COLO829 (cell line): ENCODE measurements at regions not wholly inside any gene's neighbourhood (a gene's known extent, or its start where the extent isn't known, plus 50 kb on each side); places are given as distances from the start of the nearest gene placed in this dataset.
"Not testable (repeated sequence)": the region's sequence is repeated elsewhere in the genome, so short reads cannot be mapped to it uniquely, and the experiment has no call there.

Experiments used
- DNase-seq: peaks from one replicate; pipeline ENCODE4 v3.0.0; 2012; ENCODE audit warnings: low spot score

DNA sequence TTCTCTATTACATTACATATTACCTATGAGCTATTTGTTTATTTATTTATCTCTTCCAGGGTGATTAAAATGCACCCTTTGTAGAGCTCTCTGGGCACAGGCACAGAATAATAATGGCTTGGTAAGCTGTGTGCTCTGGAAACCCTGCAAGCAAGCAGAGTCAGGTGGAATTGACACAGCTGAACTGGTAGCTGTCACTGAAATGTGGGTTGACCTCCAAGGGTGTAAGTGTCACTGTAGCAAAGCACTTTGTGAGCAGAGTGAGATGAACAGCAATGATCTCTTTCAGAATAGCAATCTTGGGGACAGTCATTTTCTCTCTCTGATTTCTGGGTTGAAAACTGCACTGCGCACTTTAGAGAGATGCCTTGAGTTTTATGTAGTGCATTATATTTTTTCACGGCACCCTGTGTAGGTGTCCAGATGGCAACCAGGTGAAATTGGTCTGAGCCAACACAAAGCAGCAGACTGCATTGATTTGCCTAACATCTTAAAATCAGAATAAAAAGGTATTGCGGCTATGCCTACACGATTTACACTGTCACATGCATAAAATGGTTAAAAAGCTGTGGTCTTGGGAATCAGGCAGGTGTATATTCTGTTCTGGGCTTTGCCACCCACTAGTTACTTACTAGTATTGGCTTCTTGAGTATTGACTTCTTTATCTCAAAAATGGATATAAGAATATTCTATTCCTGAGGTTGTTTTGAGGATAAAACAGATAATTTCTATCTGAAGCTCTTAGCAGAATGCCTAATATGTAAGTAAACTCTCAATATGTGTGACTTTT lies 450.3 kb downstream of the RAPGEF2 start:
- DNase-seq: no peak

DNA sequence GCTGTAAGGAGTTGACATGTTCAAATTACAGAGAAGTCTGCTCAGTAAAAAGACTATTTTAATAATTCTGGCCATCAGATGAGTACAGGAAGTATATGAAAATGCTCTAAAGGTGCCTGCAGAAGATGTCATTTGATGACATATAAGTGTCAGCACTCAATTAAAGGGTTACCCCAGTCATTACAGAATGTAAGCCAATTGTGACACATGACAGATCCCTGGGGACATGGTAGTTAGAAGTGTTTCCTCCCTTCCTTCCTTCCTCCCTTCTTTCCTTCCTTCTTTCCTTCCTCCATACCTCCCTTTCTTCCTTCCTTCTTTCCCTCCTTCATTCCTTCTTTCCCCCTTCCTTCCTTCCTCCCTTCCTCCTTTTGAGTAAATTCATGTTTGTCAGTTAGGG lies 453.0 kb downstream of the RAPGEF2 start:
- DNase-seq: no peak

DNA sequence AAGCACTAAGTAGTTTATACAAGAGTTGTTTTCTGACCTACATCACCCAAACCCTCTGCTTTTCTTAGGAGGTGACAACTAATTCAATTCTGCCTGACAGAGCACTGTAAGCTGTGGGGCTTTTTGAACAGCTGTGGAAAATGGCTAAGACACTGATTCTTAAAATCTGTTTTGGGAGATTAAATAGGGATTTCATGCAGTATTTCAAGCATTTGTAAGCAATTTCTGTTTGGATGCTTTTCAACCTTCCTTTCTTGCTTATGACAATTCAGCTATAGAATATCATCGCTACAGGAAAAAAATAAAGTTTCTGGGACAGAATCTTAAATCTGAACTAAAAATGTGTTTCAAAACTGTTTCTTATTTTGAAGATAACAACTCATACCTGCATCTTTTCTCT lies 459.5 kb downstream of the RAPGEF2 start:
- no peak for DNase-seq

GRCh38 chr4:159563257-159563656 lies 460.4 kb downstream of the RAPGEF2 start:
- no peak for DNase-seq

DNA sequence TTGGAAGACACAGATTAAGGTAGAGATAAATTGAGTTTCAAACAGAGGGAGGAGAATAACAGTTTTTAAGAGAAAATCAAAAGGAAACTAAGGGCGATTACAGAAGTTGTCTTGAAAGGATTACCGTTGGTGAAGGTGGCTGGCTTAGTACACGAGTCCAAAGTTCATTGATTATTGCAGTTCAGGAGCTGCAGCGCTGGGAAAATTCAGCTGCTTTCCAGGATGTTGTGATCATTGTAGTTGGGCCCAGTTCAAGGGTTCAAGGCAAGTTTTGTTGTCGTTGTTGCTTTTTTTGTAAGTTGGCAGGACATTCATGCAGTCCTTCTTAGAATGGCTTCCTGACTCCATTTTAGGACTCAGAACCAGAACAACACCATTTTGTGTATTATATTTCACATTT lies 461.7 kb downstream of the RAPGEF2 start:
- no peak for DNase-seq

- no peak for DNase-seq
These were observed 463.9 kb downstream of the RAPGEF2 start for GRCh38 chr4:159566786-159567185.

GRCh38 chr4:159577241-159577640 lies 474.4 kb downstream of the RAPGEF2 start:
- DNase-seq: no peak

GRCh38 chr4:159582685-159583084 lies 479.8 kb downstream of the RAPGEF2 start:
- no peak for DNase-seq

DNA sequence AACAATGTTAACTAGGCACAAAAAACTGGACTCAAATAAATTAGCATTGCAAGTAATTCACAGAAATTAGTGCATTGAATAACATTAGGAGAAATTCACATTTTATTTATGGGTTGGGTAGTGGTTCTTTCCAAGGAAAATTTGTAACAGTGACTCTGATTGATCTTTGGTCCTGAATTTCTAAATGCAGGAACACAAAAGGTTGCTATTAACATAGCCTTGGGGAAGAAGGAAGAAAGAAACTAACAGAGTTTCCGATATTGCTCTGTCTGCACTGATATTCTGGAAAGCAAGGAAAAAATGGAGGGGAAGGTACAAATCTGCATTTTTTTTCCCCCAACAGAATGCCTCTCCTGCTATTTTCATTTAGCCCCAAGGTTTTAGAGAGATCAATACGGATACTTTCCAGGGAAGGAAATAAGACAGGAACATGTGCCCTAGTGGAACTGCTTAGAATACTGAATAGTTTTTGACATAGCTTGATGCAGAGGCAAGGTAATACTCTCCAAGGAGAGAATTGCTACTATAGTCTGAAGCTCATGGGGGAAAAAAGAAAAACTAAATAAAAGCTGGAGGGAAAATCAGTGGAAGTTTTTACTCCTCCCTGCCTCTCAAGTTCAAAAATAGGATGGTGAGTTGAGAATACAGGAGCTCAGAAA lies 490.1 kb downstream of the RAPGEF2 start:
- DNase-seq: no peak

DNA sequence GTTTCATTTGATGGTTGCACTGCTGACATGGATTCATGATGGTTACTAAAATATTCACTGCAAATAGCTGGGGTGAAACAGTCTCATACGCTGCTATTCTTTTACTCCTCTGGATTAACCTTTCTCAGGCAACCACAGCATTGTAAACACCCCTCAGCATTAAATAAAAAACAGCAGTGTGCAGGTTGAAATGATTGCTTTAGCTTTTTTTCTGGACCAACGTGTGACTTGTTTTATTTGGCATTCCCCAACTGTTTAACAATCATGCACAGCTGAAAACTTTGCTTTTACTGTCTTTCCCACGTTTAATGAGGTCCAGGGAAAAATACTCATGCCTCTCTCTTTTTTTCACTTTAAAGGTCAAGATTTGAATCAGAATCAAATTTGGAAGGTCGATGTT lies 490.8 kb downstream of the RAPGEF2 start:
- no peak for DNase-seq

DNA sequence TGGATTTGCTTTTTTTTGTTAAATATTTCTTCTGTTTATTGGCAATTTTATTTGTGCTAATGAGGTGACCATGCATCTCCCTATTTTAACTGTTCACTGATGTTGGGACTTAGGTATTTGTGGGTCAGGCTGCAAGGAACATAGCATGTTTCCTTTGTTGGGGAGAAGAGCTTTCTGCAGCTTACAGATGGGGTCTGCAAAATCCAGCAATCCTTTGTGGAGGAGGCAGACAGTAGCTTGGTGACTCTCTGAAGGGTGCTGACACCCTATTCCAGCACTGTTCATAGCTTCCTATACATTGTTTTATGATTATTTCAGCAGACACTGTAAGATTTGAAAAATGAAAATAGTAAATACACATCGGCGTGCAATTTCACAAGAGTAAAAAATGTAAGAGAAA lies 491.7 kb downstream of the RAPGEF2 start:
- no peak for DNase-seq

- DNase-seq: not testable (repeated sequence)
These were observed 492.2 kb downstream of the RAPGEF2 start for GRCh38 chr4:159595101-159595500.

DNA sequence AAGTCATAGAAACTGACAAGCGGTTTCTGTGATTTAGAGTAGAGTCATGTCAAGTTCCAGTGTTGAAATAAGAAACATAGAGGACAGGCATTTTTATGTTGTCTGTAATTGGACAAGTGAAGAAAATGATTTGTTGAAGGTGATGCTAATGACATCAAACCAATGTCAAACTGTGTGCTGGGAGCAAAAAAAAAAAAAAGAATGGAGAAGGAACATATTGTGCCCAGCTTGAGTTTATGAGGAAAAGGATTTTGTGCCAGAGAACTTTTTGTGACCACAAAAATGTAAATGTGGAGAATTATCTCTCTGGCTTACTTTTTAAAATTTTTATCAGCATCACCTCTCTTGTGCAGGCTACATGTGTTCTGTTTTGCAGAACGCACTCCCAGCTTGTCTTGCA lies 495.7 kb downstream of the RAPGEF2 start:
- no peak for DNase-seq

- DNase-seq: no peak
These were observed 497.2 kb downstream of the RAPGEF2 start for GRCh38 chr4:159600061-159600460.

DNA sequence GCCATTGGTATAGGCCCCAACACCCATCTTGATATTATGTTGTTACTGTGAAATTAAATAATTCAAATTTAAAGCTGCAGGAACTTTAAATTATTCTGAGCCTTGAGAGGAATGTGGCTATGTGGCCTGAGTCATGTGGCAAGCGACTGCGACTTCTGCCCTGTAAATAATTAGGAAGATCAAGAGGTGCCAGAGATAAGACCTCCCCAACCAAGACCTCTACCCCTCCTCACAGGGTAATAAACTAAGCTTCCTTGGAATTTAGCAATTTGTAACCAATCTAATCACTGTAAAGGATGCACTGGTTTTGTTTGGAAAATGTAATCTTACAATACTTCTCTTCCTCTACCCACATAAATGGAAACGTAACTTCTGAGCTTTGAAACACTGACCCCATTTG lies 501.9 kb downstream of the RAPGEF2 start:
- no peak for DNase-seq

DNA sequence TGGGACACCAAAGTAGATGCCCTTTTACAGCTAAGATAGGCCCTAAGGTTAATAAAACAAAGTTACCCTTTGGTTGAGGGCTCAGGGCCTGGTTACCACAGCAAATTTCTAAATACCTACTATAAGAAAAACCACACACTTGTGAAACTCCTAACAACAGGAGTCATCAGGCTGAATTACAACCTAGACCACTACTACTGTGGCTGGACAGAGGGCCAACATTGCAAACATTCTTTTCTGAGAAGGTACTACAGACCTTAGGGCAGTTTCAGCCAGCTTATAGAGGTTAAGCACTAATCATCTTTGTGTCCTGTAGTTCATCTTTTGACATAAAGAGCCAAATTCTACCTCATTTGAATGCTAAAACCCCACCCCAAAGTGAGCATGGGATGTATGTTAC lies 504.0 kb downstream of the RAPGEF2 start:
- DNase-seq: no peak

DNA sequence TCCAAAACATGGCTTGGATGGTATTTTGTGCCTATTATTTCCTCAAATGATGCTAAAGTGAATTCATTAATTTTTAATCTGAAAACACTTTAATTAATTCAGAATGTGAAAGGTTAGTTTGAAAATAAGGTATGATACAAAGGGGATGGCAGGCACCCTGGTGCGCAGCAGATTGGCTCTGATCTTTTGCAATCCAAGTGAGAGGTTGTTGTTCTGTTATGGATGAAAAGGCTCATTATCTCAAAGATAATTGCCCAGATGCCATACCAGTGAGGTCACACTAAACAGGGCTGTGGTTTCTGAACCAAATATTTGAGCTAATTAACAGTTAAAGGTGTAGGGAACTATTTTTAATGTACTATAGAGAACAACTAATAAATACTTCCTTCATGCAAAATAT lies 504.9 kb downstream of the RAPGEF2 start:
- DNase-seq: peak; percentile 53

DNA sequence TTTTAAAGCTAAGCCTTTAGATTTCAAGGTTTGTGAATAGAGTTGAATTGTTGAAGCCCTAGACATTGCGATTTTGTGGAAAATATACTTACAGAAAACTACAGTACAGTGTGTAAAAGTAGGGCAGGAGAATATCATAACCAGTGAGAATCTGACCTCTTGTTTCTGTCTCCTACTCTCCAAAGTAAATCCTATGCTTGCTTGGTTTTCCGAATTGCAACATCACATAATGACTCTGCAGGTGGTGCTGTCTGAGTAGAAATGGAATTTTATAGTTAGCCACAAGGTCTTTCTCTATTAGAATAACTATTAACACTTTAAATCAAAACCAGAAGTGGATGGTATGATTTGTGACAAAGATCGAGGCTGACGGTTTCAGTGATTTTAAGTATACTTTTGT lies 505.6 kb downstream of the RAPGEF2 start:
- DNase-seq: no peak

GRCh38 chr4:159632031-159632430 lies 529.2 kb downstream of the RAPGEF2 start:
- no peak for DNase-seq

DNA sequence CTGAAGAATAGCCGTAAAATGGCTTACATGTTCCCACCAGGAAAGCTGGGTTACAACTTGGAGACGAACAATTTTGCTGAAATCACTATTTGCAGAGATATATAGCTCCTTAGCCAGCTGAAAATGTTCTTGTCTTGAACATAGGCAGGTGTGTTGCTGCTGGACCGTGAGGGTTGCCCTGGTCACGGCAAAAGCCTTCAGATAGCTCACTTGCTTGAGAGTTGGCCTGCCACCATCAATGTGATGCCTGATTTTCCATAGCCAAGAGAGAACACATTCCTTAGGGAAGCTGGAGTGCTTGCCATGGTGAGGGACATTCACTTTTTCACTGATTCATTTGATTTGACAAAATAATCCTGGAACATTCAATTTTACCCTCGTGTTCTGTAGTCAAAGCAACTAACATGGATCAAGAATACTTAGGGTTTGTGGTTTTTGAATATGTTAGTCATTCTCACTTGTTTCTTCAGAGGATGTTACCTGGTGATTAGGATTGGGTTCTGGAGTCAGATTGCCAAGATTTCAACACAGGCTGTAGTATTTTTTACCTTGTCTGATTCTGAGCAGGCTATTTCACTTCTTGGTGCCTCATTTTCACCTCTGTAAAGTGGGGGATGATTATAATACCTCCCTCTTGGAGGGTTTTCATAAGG lies 536.9 kb downstream of the RAPGEF2 start:
- DNase-seq: no peak

DNA sequence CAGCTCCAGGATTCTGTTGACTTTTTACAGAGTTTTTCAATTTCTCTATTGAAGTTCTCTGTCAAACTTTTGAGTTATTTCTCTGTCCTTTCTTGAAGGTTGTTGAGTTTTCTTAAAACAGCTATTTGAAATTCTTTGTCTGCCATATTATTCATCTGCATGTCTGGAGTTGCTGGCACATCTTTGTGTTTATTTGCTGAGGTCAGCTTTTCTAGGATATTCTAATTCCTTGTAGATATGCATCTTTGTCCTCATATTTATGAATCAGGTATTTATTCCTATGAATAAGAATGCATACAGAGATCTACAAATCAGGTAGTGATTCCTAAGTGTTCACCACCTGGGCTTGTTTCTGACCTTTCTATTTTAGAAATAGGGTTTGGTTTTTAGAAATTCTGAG lies 546.4 kb downstream of the RAPGEF2 start:
- no peak for DNase-seq

DNA sequence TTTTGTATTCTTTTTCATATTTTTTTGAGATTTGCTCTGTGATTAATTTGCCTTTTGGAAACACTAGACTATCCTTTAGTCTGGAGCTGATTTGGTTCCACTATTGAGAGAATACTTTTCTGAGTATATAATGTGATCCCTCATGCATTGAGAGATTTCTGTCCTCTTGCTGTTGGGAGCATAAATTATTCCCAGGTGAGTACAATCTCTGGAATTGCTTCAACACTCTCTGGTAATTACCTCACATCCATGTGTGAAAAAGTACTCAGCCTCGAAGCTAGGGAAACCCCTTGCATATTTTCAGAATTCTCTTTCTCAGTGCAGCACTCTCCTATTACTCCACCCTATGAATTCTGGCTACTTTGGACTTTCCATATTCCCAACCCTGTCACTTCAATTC lies 550.0 kb downstream of the RAPGEF2 start:
- no peak for DNase-seq

GRCh38 chr4:159655547-159655946 lies 552.7 kb downstream of the RAPGEF2 start:
- no peak for DNase-seq
